ENCODE measurements at regions not wholly inside any gene's neighbourhood (a gene's known extent, or its start where the extent isn't known, plus 50 kb on each side); places are given as distances from the start of the nearest gene placed in this dataset.

DNA sequence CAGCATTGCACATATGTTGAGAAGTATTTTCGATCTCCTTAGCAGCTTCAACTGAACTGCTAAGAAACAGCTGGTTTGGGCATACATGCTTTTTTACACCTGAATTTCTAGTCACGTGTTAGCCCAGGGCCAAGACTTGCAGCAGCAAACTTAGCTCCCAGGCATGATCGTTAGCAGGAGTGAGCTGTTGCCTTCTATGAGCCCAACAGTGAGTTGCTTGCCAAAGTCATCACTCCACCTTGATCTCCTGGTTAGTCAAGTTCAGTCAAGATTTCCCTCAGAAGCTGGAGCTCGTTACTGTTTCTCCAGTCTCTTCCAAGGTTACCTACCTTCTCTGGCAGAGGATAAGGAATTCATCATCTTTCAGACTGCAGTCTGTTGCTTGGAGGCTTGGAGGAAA is 100.4 kb upstream of the SEMA6D start:
- no peak for DNase-seq

DNA sequence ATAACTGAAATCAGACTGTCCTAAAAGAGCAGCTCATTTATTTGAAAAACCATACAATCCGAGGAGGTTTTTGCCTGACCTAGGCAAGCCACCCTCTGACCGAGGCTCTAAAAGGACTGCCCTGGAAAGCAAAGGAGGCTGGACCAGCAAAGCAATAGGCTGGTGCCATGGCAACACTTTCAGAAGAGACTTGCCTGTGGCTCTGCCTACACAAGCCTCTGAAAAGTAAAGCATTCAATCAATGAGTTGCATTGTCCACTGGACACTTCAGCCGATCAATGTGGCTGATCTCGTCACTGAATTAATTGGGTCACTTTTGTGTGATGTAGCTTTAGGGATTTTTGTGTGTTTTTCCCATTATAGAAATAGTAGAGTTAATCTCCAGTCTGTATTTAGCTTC is 99.1 kb upstream of the SEMA6D start:
- DNase-seq, result no peak

DNA sequence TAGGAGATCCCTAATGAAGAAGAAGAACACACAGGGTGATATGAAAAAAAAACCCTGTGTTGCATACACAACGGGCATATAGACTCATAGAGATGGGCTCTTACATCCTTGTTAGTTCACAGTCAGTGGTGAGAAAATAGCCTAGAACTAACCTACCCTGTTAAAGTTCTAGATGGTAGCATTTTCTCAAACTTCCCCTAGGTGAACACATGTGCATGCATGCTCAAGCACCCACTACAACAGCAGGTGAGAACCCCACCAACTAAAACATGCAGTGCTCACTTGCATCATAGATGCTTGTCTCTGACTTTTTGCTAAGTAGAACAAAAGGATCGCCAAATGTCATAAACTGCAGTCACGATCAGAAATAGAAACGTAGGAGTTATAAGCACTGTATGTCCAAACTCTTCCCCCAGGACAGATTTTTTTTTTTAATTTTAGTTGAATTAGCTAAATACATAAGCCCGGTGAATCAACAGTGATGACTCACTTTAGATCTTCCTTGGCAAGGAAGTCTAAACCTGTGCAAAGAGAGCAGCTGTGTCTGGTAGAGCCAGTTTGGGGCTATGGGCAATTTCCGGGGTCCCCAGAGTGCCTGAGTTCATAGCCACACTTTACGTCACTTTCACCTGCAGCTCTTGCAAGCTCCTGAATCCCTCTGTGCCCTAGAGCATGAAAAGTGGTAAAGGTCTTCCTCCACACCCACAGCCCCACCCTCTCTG is 96.2 kb upstream of the SEMA6D start:
- DNase-seq, result no peak

GRCh38 chr15:47622055-47622454 is 95.2 kb upstream of the SEMA6D start:
- DNase-seq, result no peak

GRCh38 chr15:47624503-47624902 is 92.8 kb upstream of the SEMA6D start:
- no peak for DNase-seq

DNA sequence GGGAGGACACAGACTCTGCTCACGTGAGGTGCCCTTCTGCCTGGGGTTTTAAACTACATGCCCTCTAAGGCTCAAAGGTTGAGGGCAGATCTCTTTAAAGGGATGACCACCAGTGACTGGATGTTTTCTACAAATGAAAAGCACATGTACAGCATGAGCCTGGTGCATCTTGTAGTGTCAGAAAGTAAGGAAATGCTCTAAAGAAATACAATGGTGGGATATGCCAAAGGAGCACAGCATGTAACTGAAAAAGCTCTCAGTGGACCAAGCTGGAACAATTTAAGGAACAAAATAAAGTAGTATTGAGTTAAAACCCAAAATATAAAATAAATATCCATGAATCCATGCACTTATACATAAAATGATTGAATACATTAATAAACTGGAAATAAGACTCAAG is 78.3 kb upstream of the SEMA6D start:
- DNase-seq, result no peak

GRCh38 chr15:47640079-47640478 is 77.2 kb upstream of the SEMA6D start:
- no peak for DNase-seq

GRCh38 chr15:47640901-47641300 is 76.4 kb upstream of the SEMA6D start:
- DNase-seq, result no peak

- DNase-seq, result no peak
Measured at GRCh38 chr15:47644722-47645121, 72.6 kb upstream of the SEMA6D start.

GRCh38 chr15:47650564-47650963 is 66.7 kb upstream of the SEMA6D start:
- no peak for DNase-seq

GRCh38 chr15:47652328-47652727 is 65.0 kb upstream of the SEMA6D start:
- no peak for DNase-seq

DNA sequence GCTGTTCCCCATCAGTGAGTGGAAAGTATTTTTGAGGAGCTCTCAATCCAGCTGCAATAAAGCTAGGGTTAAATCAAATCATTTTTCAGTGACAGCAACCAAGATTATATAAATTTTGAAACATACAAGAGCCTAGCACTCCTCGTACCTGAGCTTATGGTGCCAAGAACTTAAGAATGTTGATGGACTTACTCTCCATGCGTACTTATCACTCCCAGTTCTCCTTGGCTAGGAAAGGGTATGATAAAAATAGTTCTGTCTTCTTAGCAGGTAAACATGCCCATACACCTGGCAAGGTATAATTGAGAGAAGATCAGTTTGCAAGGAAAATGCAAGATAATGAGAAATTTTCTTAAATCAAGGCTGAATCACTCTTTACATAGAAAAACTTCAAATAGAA is 64.5 kb upstream of the SEMA6D start:
- no peak for DNase-seq

- no peak for DNase-seq
Measured at GRCh38 chr15:47661661-47662180, 55.6 kb upstream of the SEMA6D start.

DNA sequence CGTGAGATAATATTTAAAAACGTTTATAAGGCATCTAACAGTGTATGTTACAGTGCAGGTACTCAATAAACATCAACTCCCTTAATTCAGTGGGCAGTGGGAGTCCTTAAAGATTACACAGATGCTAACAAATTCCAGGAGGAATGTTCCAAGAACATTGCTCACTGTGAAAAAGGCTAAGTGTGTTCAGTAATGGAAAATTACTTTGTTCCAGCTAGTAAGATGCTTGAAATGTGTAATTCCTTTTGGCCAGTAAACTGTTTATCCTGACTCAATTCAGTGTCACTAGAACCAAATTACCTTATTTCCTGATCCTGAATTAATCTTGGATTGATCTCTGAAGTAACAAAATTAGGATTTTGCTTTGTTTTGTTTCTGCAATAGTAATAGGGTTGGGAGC is 54.2 kb upstream of the SEMA6D start:
- DNase-seq, result no peak

Data from NCI-H748 treated with DMSO at 0.1 percent for 48 hours (cell line).